ENCODE measurements at regions not wholly inside any gene's neighbourhood (a gene's known extent, or its start where the extent isn't known, plus 50 kb on each side); places are given as distances from the start of the nearest gene placed in this dataset.
"Not testable (repeated sequence)": the region's sequence is repeated elsewhere in the genome, so short reads cannot be mapped to it uniquely, and the experiment has no call there.

DNA sequence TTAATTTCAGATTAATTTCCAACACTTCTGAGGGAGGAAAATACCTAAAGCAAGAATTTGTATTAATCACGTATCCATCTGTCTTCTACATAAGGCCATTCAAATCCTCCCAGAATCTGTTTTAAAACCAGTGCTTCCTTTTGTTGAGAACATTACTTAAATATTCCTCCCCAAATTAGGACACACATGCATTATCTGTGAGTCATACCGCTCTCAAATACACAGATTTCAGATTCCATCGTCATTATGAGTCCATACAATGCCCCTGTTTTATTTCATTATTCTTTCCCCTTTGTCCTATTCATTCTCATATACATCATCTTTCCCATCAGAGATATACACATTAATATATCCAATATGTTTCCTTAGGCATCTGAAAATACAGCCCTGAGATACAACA lies 57.3 kb upstream of the PRSS12 start:
- DNase-seq: no peak

DNA sequence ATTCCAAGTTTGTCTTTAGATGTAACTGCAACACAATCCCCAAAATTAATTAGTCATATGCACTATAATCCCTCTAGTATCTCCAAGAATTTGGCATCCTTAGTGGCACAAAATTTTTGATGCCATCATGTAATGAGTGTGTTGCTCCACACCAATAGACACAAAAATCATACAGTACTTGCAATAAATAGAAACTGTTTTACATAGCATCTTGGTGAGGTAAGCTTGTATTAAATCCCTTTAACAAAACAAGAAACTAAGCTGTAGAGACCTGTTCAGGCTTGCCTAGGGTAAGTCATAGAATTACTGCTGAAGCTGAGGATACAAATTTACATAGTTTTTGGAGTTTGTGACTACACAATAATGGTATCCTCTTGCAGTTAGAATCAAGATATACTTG lies 64.5 kb upstream of the PRSS12 start:
- DNase-seq: no peak

GRCh38 chr4:118417800-118418199 lies 65.0 kb upstream of the PRSS12 start:
- not testable (repeated sequence) for DNase-seq

DNA sequence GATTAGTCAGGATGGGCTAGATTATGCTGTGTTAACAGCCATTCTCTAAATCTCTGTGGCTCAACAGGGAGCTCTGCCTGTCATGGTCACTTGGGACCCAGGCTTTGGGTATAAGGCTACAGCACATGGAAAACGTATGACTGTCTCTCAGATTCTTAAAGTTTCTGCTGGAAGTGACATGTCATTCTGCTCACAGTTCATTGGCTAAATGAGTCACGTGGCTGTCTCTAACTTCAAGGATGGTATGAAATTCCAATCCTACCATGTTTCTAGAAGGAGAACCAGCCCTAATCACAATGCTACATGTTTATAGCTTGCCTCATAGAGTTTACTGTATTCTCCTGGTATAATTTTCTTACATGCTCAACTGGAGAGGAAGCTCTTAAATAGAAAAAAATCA lies 65.6 kb upstream of the PRSS12 start:
- DNase-seq: not testable (repeated sequence)

- DNase-seq: not testable (repeated sequence)
These were observed 66.8 kb upstream of the PRSS12 start for GRCh38 chr4:118419626-118420025.

GRCh38 chr4:118424062-118424461 lies 71.3 kb upstream of the PRSS12 start:
- DNase-seq: peak; percentile 36

DNA sequence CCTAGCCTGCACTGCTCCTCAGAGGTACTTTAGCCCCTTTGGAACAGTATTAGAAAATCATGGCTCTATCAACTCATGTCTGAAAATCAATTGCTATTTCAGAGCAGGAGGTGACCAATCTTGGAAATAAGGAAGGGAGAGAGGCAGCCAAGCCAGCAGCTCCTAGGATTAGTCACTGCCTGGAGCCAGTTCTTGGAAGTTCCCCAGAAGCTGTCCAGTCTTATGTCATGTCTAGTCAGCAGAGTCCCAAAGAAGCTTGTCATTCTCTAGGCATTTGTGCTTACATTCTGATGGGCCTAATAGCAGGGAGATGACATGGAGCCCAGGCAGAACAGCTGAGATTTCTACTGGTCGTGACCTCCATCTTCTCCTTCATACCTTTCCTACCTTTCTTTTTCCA lies 76.1 kb upstream of the PRSS12 start:
- not testable (repeated sequence) for DNase-seq

- DNase-seq: not testable (repeated sequence)
These were observed 79.6 kb upstream of the PRSS12 start for GRCh38 chr4:118432359-118432758.

GRCh38 chr4:118433612-118434375 lies 81.0 kb upstream of the PRSS12 start:
- DNase-seq: not testable (repeated sequence)

GRCh38 chr4:118435415-118435814 lies 82.6 kb upstream of the PRSS12 start:
- DNase-seq: not testable (repeated sequence)

DNA sequence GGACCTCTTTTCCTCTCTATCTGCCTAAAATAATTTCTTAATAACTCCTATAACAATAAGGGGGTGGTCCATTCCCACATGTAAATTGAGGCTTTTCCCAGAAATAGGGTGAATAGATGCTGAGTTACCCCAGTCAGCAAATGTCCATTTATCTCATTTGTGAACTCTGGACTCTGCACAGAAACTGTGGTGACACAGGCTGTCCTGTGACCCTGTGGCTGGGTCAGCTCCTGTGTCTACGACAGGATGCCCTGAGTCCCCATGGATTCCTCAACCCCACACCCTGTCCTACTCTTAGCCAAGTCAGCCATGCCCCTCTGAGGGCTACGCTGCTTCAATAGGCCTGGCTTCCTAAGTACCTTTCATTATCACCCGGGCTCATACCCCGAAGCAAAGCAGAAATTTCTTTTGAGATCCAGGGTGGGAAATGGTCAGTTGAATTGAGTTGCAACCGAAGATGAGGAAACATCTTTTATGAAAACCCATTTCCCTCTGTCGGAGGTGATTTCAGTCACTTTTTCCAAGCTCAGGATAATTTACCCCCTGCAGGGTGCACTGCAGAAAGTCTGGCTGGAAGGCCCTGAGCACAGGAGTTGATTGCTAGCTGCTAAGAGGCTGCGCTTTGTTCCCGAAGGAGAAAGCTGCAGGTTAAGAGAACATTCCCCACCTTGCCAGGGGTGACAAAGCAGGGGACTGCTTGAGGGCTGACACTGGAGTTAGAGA lies 89.5 kb upstream of the PRSS12 start:
- not testable (repeated sequence) for DNase-seq

GRCh38 chr4:118447397-118447796 lies 94.6 kb upstream of the PRSS12 start:
- not testable (repeated sequence) for DNase-seq

- not testable (repeated sequence) for DNase-seq
These were observed 102.1 kb upstream of the PRSS12 start for GRCh38 chr4:118454857-118455256.

- DNase-seq: not testable (repeated sequence)
These were observed 108.6 kb upstream of the PRSS12 start for GRCh38 chr4:118461435-118461834.

DNA sequence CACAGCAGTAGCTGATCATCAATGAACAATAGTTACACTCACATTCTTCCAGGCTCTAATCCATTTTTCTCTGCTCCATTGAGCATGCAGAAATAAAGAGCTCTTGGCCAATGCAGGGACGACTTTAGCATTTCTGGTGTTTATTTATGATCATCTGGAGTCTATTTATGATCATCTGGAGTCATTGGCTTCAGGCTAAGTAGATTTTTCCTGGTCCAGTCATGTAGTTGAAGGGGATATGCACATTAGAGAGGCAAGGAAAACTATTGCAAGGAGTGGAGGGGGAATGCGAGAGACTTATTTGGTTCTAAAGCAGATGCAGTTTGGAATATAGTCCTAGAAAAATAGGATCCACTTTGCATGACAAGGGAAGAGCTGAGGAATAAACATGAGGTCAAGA lies 113.0 kb upstream of the PRSS12 start:
- not testable (repeated sequence) for DNase-seq

- not testable (repeated sequence) for DNase-seq
These were observed 121.3 kb upstream of the PRSS12 start for GRCh38 chr4:118474001-118474626.

DNA sequence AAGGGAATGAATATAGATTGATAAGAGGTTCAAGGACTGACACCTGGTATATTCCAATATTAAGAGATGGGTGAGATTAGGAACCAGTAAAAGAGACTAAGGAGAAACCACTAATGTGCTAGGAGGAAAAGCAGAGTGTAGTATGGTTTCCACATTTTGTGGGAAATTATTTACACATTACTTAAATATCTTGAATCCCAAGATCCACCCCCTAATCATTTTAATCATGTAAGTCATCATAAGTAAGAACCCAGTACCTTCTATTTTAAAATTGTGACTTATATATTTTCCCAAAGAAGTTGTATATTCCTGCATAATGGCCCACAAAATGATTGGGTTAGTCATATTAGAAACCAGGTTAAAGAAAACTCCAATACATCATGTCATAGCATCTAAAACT lies 122.0 kb upstream of the PRSS12 start:
- DNase-seq: not testable (repeated sequence)

DNA sequence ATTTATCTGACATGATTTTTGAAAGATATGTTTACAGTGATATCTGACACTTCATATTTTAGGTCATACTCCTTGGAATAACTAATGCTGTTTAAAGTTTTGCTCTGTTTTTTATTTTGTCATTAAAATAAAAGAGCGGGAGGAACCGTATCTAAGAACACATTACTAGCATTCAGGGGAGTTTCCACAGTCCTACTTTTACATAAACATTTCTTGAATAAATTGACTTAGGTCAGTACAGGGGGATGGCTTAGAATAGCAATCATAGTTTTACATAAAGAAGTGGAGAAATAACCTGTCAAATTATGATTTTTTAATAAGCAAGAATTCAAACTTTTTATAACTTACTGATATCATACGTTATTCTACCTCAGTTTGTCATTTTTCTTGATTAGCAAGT lies 123.1 kb upstream of the PRSS12 start:
- not testable (repeated sequence) for DNase-seq

DNA sequence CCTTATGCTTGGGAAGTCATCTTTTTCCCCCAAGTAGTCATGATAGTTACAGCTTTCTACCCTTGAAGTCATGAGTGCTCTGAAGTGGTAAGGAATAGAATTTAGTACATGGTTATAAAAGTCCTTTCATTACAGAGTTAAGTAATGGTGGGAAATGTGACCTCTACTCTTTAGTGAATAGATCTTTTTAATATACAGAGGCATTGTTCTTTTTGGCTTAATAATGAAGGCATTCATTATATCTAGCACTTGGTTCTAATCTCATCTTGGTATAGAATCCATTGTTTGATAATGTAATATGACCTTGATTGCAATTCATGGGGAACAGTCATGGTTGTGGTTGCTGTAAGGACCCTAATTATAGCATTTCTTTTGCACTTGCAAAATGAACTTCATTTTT lies 125.0 kb upstream of the PRSS12 start:
- not testable (repeated sequence) for DNase-seq

DNA sequence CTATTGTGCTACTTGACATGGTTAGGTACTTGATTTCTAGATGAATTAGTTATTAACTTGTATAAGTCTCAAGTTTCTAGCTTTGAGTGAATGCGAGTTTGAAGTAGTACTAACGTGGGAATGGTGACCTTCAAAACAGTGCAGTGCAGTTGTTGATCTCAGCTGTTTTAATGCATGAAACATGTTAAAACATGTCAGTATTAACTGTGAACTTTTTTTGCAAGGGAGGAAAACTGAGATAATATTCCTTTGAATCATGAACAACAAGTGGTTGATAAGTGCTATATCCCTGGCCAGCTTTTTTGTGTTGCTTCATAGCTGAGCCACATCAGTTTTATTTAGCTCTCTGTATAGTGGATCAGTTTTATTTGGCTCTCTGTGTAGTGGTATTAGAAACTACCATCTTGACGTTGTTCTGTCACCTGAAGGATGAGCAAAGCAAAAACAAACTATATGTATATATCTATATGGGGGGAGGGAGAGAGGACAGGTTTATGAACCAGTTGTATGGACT lies 133.1 kb upstream of the PRSS12 start:
- not testable (repeated sequence) for DNase-seq

- not testable (repeated sequence) for DNase-seq
These were observed 140.2 kb upstream of the PRSS12 start for GRCh38 chr4:118492963-118493362.

DNA sequence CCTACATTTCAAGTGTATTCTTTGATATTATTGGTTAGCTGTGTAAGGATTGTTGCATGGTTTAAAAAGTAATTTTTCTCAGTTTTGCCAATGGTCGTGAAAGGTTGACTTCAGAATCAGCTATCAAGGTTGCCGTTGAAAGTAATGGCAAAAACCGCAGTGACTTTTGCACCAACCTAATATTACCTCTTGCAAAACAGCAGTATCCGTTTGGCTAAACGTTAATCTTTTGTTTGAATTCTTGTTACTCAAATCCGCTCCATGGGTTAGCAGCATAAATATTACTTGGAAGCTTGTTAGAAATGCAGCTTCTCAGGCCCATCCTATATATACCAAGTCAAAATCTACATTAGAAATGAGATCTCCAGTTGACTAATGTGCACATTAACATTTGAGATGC lies 141.6 kb upstream of the PRSS12 start:
- DNase-seq: not testable (repeated sequence)

DNA sequence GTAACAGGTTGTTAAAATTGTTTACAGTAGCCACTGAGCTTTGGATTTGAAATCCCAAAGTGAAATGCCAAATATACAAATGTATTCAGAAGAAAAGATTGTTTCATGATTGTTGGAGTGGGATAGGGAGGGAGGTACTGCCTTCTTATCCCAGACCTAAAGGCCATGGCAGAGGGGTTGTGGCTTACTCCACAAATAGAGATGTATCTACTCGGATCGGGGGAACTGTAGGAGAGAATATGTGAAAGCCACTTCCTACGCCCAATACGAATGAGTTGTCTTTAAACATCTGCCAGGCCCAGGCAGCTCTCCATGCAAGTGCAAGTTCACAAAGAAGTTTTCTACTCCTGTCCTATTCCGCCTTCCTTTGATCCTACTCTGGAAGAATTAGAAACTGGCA lies 150.2 kb upstream of the PRSS12 start:
- not testable (repeated sequence) for DNase-seq

Measured in stimulated activated CD4-positive, alpha-beta T cell treated with anti-CD3 and anti-CD28 coated beads, Interleukin-12 subunit alpha, Interleukin-12 subunit beta, amount 100 ng/mL, for 4 hours (primary cell).